GM12878 (cell line): ENCODE measurements at regions not wholly inside any gene's neighbourhood (a gene's known extent, or its start where the extent isn't known, plus 50 kb on each side); places are given as distances from the start of the nearest gene placed in this dataset.

Experiments
- ATAC-seq: fragments of 200-7000 bp; cut with Tn5 transposase; 3 replicates; pipeline ENCODE4 v1.9.1; 2020; ENCODE audit warnings: mild to moderate bottlenecking, moderate library complexity
- BruUV-seq: library from RNA; stranded (reverse); fragments of 400-500 nt; replicated peaks from 2 replicates; lab custom pipeline; 2021; lab: Mats Ljungman, UMichigan
- CTCF ChIA-PET: fragments of 300-600 bp; sonication (Branson Sonifier 250); formaldehyde crosslinking; extraction: SDS; loops from one replicate; lab custom pipeline; 2021; ENCODE audit warnings: inconsistent platforms; lab: Yijun Ruan, JAX
- POLR2A ChIA-PET: fragments of 350-600 bp; formaldehyde crosslinking; extraction: SDS; loops from one replicate; lab custom pipeline; 2021; ENCODE audit warnings: inconsistent platforms; lab: Charles Lee
- RAD21 ChIA-PET: fragments of 300-600 bp; sonication (Branson Sonifier 250); formaldehyde crosslinking; loops from one replicate; lab custom pipeline; 2023; ENCODE audit warnings: antibody characterized with exemption; ENCODE audit not compliant: unreplicated experiment; lab: Charles Lee
- SMC1A ChIA-PET: fragments of 300-600 bp; sonication (Branson Sonifier 250); formaldehyde crosslinking; loops from one replicate; lab custom pipeline; 2023; ENCODE audit not compliant: unreplicated experiment, uncharacterized antibody; lab: Charles Lee
- DNase-seq: peaks from one replicate; pipeline ENCODE4 v3.0.0-alpha.2; 2011; ENCODE audit warnings: low read depth, low spot score
- FAIRE-seq: peaks from 3 replicates; lab custom pipeline; 2011; peaks lifted over from hg19 to GRCh38; lab: Jason Lieb, UNC
- H2AFZ ChIP-seq: 2 replicates; pipeline ENCODE4 v1.6.0; 2011; ENCODE audit warnings: low read depth, low read length, control low read depth; ENCODE audit not compliant: control insufficient read depth
- H3K27ac ChIP-seq: 2 replicates; pipeline ENCODE4 v1.5.1; 2011; ENCODE audit warnings: control low read depth; ENCODE audit not compliant: control insufficient read depth, insufficient read depth
- H3K27me3 ChIP-seq, 2 experiments: replicated peaks in 1 of 2; 2 replicates each; pipeline versions ENCODE4 v1.6.0 to v1.6.1; 2011; ENCODE audit warnings: low read length in 1 of 2; ENCODE audit not compliant: control insufficient read depth in 2 of 2, insufficient read depth in 2 of 2
- H3K36me3 ChIP-seq, 2 experiments: 2 replicates each; pipeline ENCODE4 v1.5.1; 2011; ENCODE audit warnings: low read length in 1 of 2; ENCODE audit not compliant: control insufficient read depth in 2 of 2, insufficient read depth in 2 of 2
- H3K4me1 ChIP-seq: 2 replicates; pipeline ENCODE4 v1.6.1; 2011; ENCODE audit warnings: mild to moderate bottlenecking, low read length, moderate library complexity, mixed read lengths; ENCODE audit not compliant: control insufficient read depth, insufficient read depth
- H3K4me2 ChIP-seq: 2 replicates; pipeline ENCODE4 v1.6.0; 2011; ENCODE audit warnings: control low read depth; ENCODE audit not compliant: control insufficient read depth, insufficient read depth
- H3K4me3 ChIP-seq: fragments of 200-600 bp; sonication (generic); 2 replicates; pipeline ENCODE4 v1.5.1; 2016
- H3K79me2 ChIP-seq: 2 replicates; pipeline ENCODE4 v1.6.0; 2011; ENCODE audit warnings: low read length; ENCODE audit not compliant: control insufficient read depth, insufficient read depth
- H3K9ac ChIP-seq: 2 replicates; pipeline ENCODE4 v1.8.0; 2011; ENCODE audit warnings: low read length, control low read depth, mixed read lengths; ENCODE audit not compliant: control insufficient read depth, insufficient read depth
- H3K9me3 ChIP-seq: replicated peaks from 3 replicates; pipeline ENCODE4 v1.5.1; 2011; ENCODE audit warnings: mild to moderate bottlenecking, low read length; ENCODE audit not compliant: control insufficient read depth, insufficient read depth
- H4K20me1 ChIP-seq: 2 replicates; pipeline ENCODE4 v1.6.0; 2011; ENCODE audit not compliant: control insufficient read depth, insufficient read depth
- CREB1 ChIP-seq: IDR thresholded peaks from 2 replicates; pipeline ENCODE4 v1.6.1; 2012; ENCODE audit warnings: low read depth, mild to moderate bottlenecking, inconsistent platforms
- DPF2 ChIP-seq: fragments of 450-650 bp; IDR thresholded peaks from 2 replicates; pipeline ENCODE4 v1.6.1; 2017; ENCODE audit warnings: mild to moderate bottlenecking
- EED ChIP-seq: sonication (generic); IDR thresholded peaks from 2 replicates; pipeline ENCODE4 v1.6.1; 2016; ENCODE audit warnings: antibody characterized with exemption, low read depth
- FOS ChIP-seq: IDR thresholded peaks from 3 replicates; pipeline ENCODE4 v1.6.1; 2011; ENCODE audit warnings: borderline replicate concordance; ENCODE audit not compliant: insufficient read length; ENCODE audit errors: extremely low read depth
- IRF4 ChIP-seq: IDR thresholded peaks from 2 replicates; pipeline ENCODE4 v1.6.1; 2011; ENCODE audit warnings: low read depth, low read length
- IRF5 ChIP-seq: fragments of 450-650 bp; IDR thresholded peaks from 2 replicates; pipeline ENCODE4 v1.6.1; 2017; ENCODE audit warnings: borderline replicate concordance
- NFYB ChIP-seq: IDR thresholded peaks from 2 replicates; pipeline ENCODE4 v1.6.1; 2011; ENCODE audit warnings: low read depth, mild to moderate bottlenecking, low read length, improper control_type of control experiment, moderate library complexity; ENCODE audit not compliant: insufficient read depth
- NKRF ChIP-seq: fragments of 450-650 bp; conservative IDR thresholded peaks from 2 replicates; pipeline ENCODE4 v1.6.1; 2017; ENCODE audit warnings: mild to moderate bottlenecking, moderate library complexity
- NR2C2 ChIP-seq: IDR thresholded peaks from 2 replicates; pipeline ENCODE4 v1.6.1; 2011; ENCODE audit warnings: borderline replicate concordance, low read depth; ENCODE audit not compliant: control insufficient read depth, insufficient read length
- POLR2AphosphoS2 ChIP-seq: IDR thresholded peaks from 2 replicates; pipeline ENCODE4 v1.6.1; 2011; ENCODE audit warnings: low read depth, mild to moderate bottlenecking, low read length, improper control_type of control experiment, moderate library complexity
- RBBP5 ChIP-seq: fragments of 200-600 bp; sonication (generic); conservative IDR thresholded peaks from 2 replicates; pipeline ENCODE4 v1.6.1; 2016
- SIX5 ChIP-seq: IDR thresholded peaks from 2 replicates; pipeline ENCODE4 v1.6.1; 2011; ENCODE audit warnings: mild to moderate bottlenecking, low read depth, low read length, moderate library complexity; ENCODE audit not compliant: severe bottlenecking
- SUZ12 ChIP-seq: fragments of 200-600 bp; sonication (generic); IDR thresholded peaks from one replicate; pipeline ENCODE4 v1.6.1; 2018; ENCODE audit warnings: antibody characterized with exemption, mild to moderate bottlenecking; ENCODE audit not compliant: unreplicated experiment
- USF1 ChIP-seq: IDR thresholded peaks from 2 replicates; pipeline ENCODE4 v1.6.1; 2011; ENCODE audit warnings: borderline replicate concordance, low read depth, mild to moderate bottlenecking, moderate library complexity, mixed read lengths, low read length; ENCODE audit not compliant: insufficient read depth; ENCODE audit errors: extremely low read length
- ZBTB33 ChIP-seq: fragments of 450-650 bp; IDR thresholded peaks from 2 replicates; pipeline ENCODE4 v1.6.1; 2017; ENCODE audit warnings: mild to moderate bottlenecking
- WGBS: methylation state at CpG from one replicate; pipeline ENCODE4 v1.1.6; 2016; ENCODE audit warnings: low lambda C conversion rate; ENCODE audit not compliant: insufficient replicate concordance, insufficient coverage; ENCODE audit errors: missing lambda C conversion rate; 5-methylcytosine and 5-hydroxymethylcytosine counted together
- in situ Hi-C: fragments of 300-500 bp; cut with MboI; formaldehyde crosslinking; loops from 9 replicates; pipeline ENCODE4 v1.14.3; 2018; ENCODE audit warnings: mixed read lengths
- intact Hi-C: fragments of 100-400 bp; cut with micrococcal nuclease; formaldehyde crosslinking; loops from one replicate; pipeline ENCODE4 v1.14.2; 2022; ENCODE audit not compliant: unreplicated experiment
- TF ChIP-seq, protein P1 (sequence below): fragments of 150-350 bp; IDR thresholded peaks from 2 replicates; pipeline ENCODE4 v1.6.1; 2014; ENCODE audit warnings: mild to moderate bottlenecking, low read depth, low read length
- TF ChIP-seq, protein P2 (sequence below): IDR thresholded peaks from 2 replicates; pipeline ENCODE4 v1.6.1; 2011; ENCODE audit warnings: low read depth, low read length, improper control_type of control experiment, borderline replicate concordance

DNA sequence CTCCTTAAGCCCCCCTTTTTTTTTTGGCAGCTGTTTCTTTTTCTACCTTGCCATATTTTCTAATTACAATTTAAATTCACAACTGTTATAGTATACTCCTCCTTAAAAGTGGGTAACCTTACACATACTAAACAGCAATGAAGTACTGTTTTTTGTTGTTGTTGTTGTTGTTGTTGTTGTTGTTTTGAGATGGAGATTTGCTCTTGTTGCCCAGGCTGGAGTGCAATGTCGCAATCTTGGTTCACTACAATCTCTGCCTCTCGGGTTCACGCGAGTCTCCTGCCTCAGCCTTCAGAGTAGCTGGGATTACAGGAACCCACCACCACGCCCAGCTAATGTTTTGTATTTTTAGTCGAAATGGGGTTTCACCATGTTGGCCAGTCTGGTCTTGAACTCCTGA, 669.1 kb upstream of the CDH6 start:
- TF ChIP-seq, protein P1, sequence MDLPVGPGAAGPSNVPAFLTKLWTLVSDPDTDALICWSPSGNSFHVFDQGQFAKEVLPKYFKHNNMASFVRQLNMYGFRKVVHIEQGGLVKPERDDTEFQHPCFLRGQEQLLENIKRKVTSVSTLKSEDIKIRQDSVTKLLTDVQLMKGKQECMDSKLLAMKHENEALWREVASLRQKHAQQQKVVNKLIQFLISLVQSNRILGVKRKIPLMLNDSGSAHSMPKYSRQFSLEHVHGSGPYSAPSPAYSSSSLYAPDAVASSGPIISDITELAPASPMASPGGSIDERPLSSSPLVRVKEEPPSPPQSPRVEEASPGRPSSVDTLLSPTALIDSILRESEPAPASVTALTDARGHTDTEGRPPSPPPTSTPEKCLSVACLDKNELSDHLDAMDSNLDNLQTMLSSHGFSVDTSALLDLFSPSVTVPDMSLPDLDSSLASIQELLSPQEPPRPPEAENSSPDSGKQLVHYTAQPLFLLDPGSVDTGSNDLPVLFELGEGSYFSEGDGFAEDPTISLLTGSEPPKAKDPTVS = no peak
- TF ChIP-seq IRF5 = no peak
- no peak for TF ChIP-seq SUZ12
- no peak for TF ChIP-seq NFYB
- TF ChIP-seq FOS = no peak
- TF ChIP-seq POLR2AphosphoS2 = no peak
- no peak for TF ChIP-seq IRF4
- TF ChIP-seq USF1 = no peak
- TF ChIP-seq ZBTB33 = no peak
- no peak for TF ChIP-seq DPF2
- TF ChIP-seq NR2C2 = no peak
- no peak for TF ChIP-seq RBBP5
- no peak for TF ChIP-seq NKRF
- TF ChIP-seq CREB1 = no peak
- no peak for TF ChIP-seq SIX5
- TF ChIP-seq EED = no peak
- TF ChIP-seq, protein P2, sequence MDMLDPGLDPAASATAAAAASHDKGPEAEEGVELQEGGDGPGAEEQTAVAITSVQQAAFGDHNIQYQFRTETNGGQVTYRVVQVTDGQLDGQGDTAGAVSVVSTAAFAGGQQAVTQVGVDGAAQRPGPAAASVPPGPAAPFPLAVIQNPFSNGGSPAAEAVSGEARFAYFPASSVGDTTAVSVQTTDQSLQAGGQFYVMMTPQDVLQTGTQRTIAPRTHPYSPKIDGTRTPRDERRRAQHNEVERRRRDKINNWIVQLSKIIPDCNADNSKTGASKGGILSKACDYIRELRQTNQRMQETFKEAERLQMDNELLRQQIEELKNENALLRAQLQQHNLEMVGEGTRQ = no peak
- BruUV-seq = no TSS peak
- SMC1A ChIA-PET = no interaction called here
- Histone ChIP-seq H3K36me3 (no peaks in the 10 kb centered on the region), H3K79me2 (no peaks in the 10 kb centered on the region), H3K27me3 (no peaks in the 10 kb centered on the region), H3K4me1 (no peaks in the 10 kb centered on the region), H3K9ac (no peak overlapping the region), H3K4me2 (no peak overlapping the region), H4K20me1 (no peaks in the 10 kb centered on the region), H2AFZ (no peak overlapping the region), H3K4me3 (no peak overlapping the region), H3K9me3 (no peaks in the 10 kb centered on the region), H3K27ac (no peak overlapping the region)
- FAIRE-seq (no peak), ATAC-seq (no peak), DNase-seq (no peak)
- POLR2A ChIA-PET = no interaction called here
- RAD21 ChIA-PET = no interaction called here
- in situ Hi-C loops (no loop called here), intact Hi-C loops (no loop called here)
- CTCF ChIA-PET = no interaction called here
- WGBS = 47% methylated on average over 6 of the region's 6 CpGs
